Spleen (tissue), 7 donors: ENCODE measurements at regions not wholly inside any gene's neighbourhood (a gene's known extent, or its start where the extent isn't known, plus 50 kb on each side); places are given as distances from the start of the nearest gene placed in this dataset.

ENCODE experiments used
- POLR2A ChIP-seq, 3 donors: fragments of 450-650 bp; IDR thresholded peaks; one replicate each; pipeline ENCODE4 v1.5.1; 2017; ENCODE audit warnings: antibody characterized with exemption in 3 of 3, mild to moderate bottlenecking in 1 of 3
- POLR2AphosphoS5 ChIP-seq, 3 donors: sonication (generic); formaldehyde crosslinking; IDR thresholded peaks; one replicate each; pipeline ENCODE4 v1.5.1; 2017; ENCODE audit warnings: antibody characterized with exemption in 3 of 3
- TF ChIP-seq, protein P1 (sequence below), 11 experiments: fragments of 200-600 bp in 7 of 11; fragments of 450-650 bp in 4 of 11; sonication (generic) in 4 of 11; IDR thresholded peaks in 8 of 11; conservative IDR thresholded peaks in 3 of 11; 1 replicate in 7 of 11; 2 replicates in 4 of 11; pipeline versions ENCODE4 v1.4.0 to v1.8.0; 2016 to 2021; ENCODE audit warnings: antibody characterized with exemption in 11 of 11, inconsistent platforms in 4 of 11, mild to moderate bottlenecking in 1 of 11
- donor health status: DM: no; HTN: no; CAD: no; lungs with moderate emphysema.
- donor health status: DM: no; HTN: no; CAD: no.
- donor health status: DM: no; HTN: no; CAD: no.

DNA sequence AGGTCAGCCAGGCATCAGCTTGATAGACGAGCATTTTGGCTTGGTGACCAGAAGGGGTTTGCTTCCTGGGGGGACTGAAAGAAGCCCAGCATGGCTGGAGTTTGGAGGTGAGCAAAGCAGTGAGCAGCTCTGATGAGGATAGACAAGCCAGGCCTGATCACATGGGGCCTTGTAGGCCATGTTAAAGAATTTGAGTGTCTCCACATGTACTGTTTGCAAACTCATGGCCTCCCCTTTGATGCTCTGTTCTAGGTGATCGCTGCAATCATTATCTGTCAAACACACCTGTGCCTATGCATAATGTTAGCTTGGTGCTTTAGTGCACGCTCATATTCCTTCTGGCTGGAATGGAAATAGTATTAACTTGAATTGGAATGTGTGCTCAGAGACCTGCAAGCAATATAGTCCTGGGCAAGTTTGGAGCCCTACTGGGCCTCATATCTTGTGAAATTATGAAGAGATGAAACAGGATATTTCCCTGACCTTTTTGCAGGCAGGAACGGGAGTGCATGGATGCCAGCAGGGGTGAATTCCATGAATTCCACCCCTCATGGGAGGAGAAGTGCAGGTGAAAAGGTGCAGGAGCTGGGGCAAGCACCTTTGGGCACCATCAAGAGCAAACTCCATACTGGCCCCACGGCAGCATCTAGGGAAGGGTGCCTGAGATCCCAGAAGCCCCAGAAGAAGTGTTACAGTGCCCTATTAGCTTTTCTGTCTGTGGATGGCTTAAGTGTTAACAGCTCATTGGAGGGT is 480.5 kb downstream of the EPM2A start:
- TF ChIP-seq, protein P1, sequence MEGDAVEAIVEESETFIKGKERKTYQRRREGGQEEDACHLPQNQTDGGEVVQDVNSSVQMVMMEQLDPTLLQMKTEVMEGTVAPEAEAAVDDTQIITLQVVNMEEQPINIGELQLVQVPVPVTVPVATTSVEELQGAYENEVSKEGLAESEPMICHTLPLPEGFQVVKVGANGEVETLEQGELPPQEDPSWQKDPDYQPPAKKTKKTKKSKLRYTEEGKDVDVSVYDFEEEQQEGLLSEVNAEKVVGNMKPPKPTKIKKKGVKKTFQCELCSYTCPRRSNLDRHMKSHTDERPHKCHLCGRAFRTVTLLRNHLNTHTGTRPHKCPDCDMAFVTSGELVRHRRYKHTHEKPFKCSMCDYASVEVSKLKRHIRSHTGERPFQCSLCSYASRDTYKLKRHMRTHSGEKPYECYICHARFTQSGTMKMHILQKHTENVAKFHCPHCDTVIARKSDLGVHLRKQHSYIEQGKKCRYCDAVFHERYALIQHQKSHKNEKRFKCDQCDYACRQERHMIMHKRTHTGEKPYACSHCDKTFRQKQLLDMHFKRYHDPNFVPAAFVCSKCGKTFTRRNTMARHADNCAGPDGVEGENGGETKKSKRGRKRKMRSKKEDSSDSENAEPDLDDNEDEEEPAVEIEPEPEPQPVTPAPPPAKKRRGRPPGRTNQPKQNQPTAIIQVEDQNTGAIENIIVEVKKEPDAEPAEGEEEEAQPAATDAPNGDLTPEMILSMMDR (IDR thresholded peaks at IDR 0.05 in 8 of 11, conservative IDR thresholded peaks at IDR 0.05 in 3 of 11): no peak
- TF ChIP-seq POLR2A (IDR thresholded peaks at IDR 0.05) (no peak), POLR2AphosphoS5 (IDR thresholded peaks at IDR 0.05) (no peak)
